Endothelial cell of umbilical vein (primary cell): ENCODE measurements at regions not wholly inside any gene's neighbourhood (a gene's known extent, or its start where the extent isn't known, plus 50 kb on each side); places are given as distances from the start of the nearest gene placed in this dataset.
"Not testable (repeated sequence)": the region's sequence is repeated elsewhere in the genome, so short reads cannot be mapped to it uniquely, and the experiment has no call there.

Experiments used
- BruUV-seq: library from RNA; stranded (reverse); fragments of 400-500 nt; replicated peaks from 2 replicates; lab custom pipeline; 2021; lab: Mats Ljungman, UMichigan
- CTCF ChIA-PET: fragments of 300-600, 350-600 bp; sonication (Branson Sonifier 250); formaldehyde crosslinking; loops from one replicate; lab custom pipeline; 2021; ENCODE audit warnings: antibody characterized with exemption, inconsistent platforms; lab: Charles Lee
- POLR2A ChIA-PET: fragments of 300-600, 350-600 bp; sonication (Branson Sonifier 250); formaldehyde crosslinking; loops from one replicate; lab custom pipeline; 2021; ENCODE audit warnings: antibody characterized with exemption, inconsistent platforms; lab: Charles Lee
- DNase-seq: peaks from one replicate; pipeline ENCODE4 v3.0.0-alpha.2; 2011; ENCODE audit warnings: low read depth, low spot score
- FAIRE-seq: peaks from 2 replicates; lab custom pipeline; 2011; peaks lifted over from hg19 to GRCh38; lab: Jason Lieb, UNC
- H2AFZ ChIP-seq: 2 replicates; pipeline ENCODE4 v1.6.0; 2012; ENCODE audit warnings: low read depth, low read length, control low read depth, inconsistent platforms
- H3K27ac ChIP-seq: 2 replicates; pipeline ENCODE4 v1.5.1; 2011; ENCODE audit warnings: low read depth, mild to moderate bottlenecking, control low read depth, low read length, moderate library complexity; ENCODE audit not compliant: insufficient read depth
- H3K27me3 ChIP-seq, 2 experiments: 2 replicates each; pipeline versions ENCODE4 v1.6.0 to v1.6.1; 2011; ENCODE audit warnings: low read length in 2 of 2, mixed read lengths in 1 of 2; ENCODE audit not compliant: control insufficient read depth in 2 of 2, insufficient read depth in 2 of 2
- H3K36me3 ChIP-seq, 2 experiments: 2 replicates in 1 of 2; 3 replicates in 1 of 2; pipeline ENCODE4 v1.5.1; 2011; ENCODE audit warnings: low read length in 2 of 2, mild to moderate bottlenecking in 1 of 2, moderate library complexity in 1 of 2; ENCODE audit not compliant: control insufficient read depth in 2 of 2, insufficient read depth in 2 of 2; ENCODE audit errors: extremely low read depth in 1 of 2
- H3K4me1 ChIP-seq: 3 replicates; pipeline ENCODE4 v1.5.1; 2011; ENCODE audit warnings: mild to moderate bottlenecking, low read length; ENCODE audit not compliant: control insufficient read depth, insufficient read depth; ENCODE audit errors: extremely low read depth
- H3K4me2 ChIP-seq: 2 replicates; pipeline ENCODE4 v1.6.1; 2011; ENCODE audit warnings: low read length, control low read depth, mixed read lengths; ENCODE audit not compliant: insufficient read depth
- H3K4me3 ChIP-seq, 3 experiments: fragments of 200-600 bp in 1 of 3; sonication (generic), shearing (Covaris generic) in 1 of 3; replicated peaks in 1 of 3; 2 replicates each; pipeline ENCODE4 v1.5.1; 2011 to 2016; ENCODE audit warnings: control low read depth in 3 of 3, low read length in 3 of 3, mild to moderate bottlenecking in 2 of 3, inconsistent platforms in 1 of 3, low read depth in 1 of 3, moderate library complexity in 1 of 3; ENCODE audit not compliant: insufficient read depth in 1 of 3
- H3K79me2 ChIP-seq: 2 replicates; pipeline ENCODE4 v1.6.0; 2012; ENCODE audit warnings: low read length, inconsistent platforms; ENCODE audit not compliant: control insufficient read depth, insufficient read depth
- H3K9ac ChIP-seq: replicated peaks from 2 replicates; pipeline ENCODE3; 2011; ENCODE audit warnings: low read length, control low read depth; ENCODE audit not compliant: insufficient read depth; ENCODE audit errors: extremely low read depth
- H3K9me1 ChIP-seq: replicated peaks from 3 replicates; pipeline ENCODE4 v1.6.0; 2011; ENCODE audit warnings: mild to moderate bottlenecking, low read length; ENCODE audit not compliant: control insufficient read depth, insufficient read depth; ENCODE audit errors: extremely low read depth
- H3K9me3 ChIP-seq: replicated peaks from 2 replicates; pipeline ENCODE4 v1.5.1; 2012; ENCODE audit warnings: low read length, inconsistent platforms; ENCODE audit not compliant: control insufficient read depth, insufficient read depth
- H4K20me1 ChIP-seq: replicated peaks from 2 replicates; pipeline ENCODE3; 2011; ENCODE audit warnings: mild to moderate bottlenecking, low read length; ENCODE audit not compliant: control insufficient read depth, insufficient read depth; ENCODE audit errors: extremely low read depth
- CTCF ChIP-seq, 2 donors: IDR thresholded peaks; 1 replicate in 1 of 2; 2 replicates in 1 of 2; pipeline ENCODE4 v1.5.1; 2011; ENCODE audit warnings: low read length in 2 of 2, mild to moderate bottlenecking in 2 of 2, moderate library complexity in 2 of 2, control low read depth in 1 of 2, inconsistent platforms in 1 of 2, low read depth in 1 of 2; ENCODE audit not compliant: insufficient read depth in 1 of 2; ENCODE audit errors: extremely low read depth in 1 of 2
- EZH2 ChIP-seq: IDR thresholded peaks from 2 replicates; pipeline ENCODE4 v1.6.1; 2012; ENCODE audit warnings: borderline replicate concordance, low read depth, mild to moderate bottlenecking, moderate library complexity, low read length, inconsistent platforms; ENCODE audit not compliant: severe bottlenecking
- FOS ChIP-seq: IDR thresholded peaks from 2 replicates; pipeline ENCODE4 v1.6.1; 2011; ENCODE audit warnings: mild to moderate bottlenecking, low read length, moderate library complexity, borderline replicate concordance; ENCODE audit not compliant: insufficient read depth
- GATA2 ChIP-seq: IDR thresholded peaks from 2 replicates; pipeline ENCODE4 v1.7.0; 2011; ENCODE audit warnings: low read depth, mild to moderate bottlenecking, moderate library complexity, mixed read lengths, low read length; ENCODE audit not compliant: insufficient read length, insufficient read depth
- JUN ChIP-seq: IDR thresholded peaks from 2 replicates; pipeline ENCODE4 v1.6.1; 2011; ENCODE audit warnings: borderline replicate concordance, low read depth; ENCODE audit not compliant: insufficient read length, insufficient read depth
- MYC ChIP-seq: IDR thresholded peaks from one replicate; pipeline ENCODE4 v1.6.1; 2011; ENCODE audit warnings: mild to moderate bottlenecking, low read depth, low read length
- POLR2A ChIP-seq: IDR thresholded peaks from 2 replicates; pipeline ENCODE4 v1.6.1; 2012; ENCODE audit warnings: low read depth, mild to moderate bottlenecking, control low read depth, low read length
- POLR2AphosphoS5 ChIP-seq: IDR thresholded peaks from 2 replicates; pipeline ENCODE4 v1.6.1; 2012; ENCODE audit warnings: low read depth, mild to moderate bottlenecking, control low read depth, low read length, moderate library complexity; ENCODE audit not compliant: insufficient read depth
- dilution Hi-C: fragments of 300-500 bp; cut with MboI; formaldehyde crosslinking; loops from one replicate; pipeline ENCODE4 v1.15.0; 2019; ENCODE audit warnings: low sequenced_read_pairs; ENCODE audit not compliant: extremely low pct_ligation_motif_present
- intact Hi-C: fragments of 100-400 bp; cut with micrococcal nuclease; formaldehyde crosslinking; loops from one replicate; pipeline ENCODE4 v1.10.0; 2022
- TF ChIP-seq, protein P1 (sequence below): IDR thresholded peaks from 2 replicates; pipeline ENCODE4 v1.6.1; 2011; ENCODE audit not compliant: insufficient read depth, insufficient read length

- ChIA-PET CTCF (no interaction called here), POLR2A (no interaction called here)
- dilution Hi-C loops (no loop called here), intact Hi-C loops (no loop called here)
- BruUV-seq, result no TSS peak
- no peak overlapping the region for H3K4me3 ChIP-seq
- H3K36me3 ChIP-seq, result no peaks in the 10 kb centered on the region
- H3K79me2 ChIP-seq, result no peaks in the 10 kb centered on the region
- no peak overlapping the region for H2AFZ ChIP-seq
- DNase-seq (no peak), FAIRE-seq (no peak)
- H3K9me1 ChIP-seq, result no peaks in the 10 kb centered on the region
- TF ChIP-seq CTCF (IDR thresholded peaks at IDR 0.05; ENCODE audit: extremely low read depth in 1 of 2, insufficient read depth in 1 of 2, low read depth in 1 of 2, low read length in 2 of 2) (no peak), GATA2 (no peak), JUN (no peak), POLR2A (no peak), FOS (no peak), EZH2 (no peak), MYC (no peak), POLR2AphosphoS5 (no peak)
- TF ChIP-seq, protein P1, sequence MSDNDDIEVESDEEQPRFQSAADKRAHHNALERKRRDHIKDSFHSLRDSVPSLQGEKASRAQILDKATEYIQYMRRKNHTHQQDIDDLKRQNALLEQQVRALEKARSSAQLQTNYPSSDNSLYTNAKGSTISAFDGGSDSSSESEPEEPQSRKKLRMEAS, result no peak
- H3K9ac ChIP-seq, result no peak overlapping the region
- no peaks in the 10 kb centered on the region for H3K27me3 ChIP-seq
- H3K9me3 ChIP-seq, result no peaks in the 10 kb centered on the region
- no peaks in the 10 kb centered on the region for H4K20me1 ChIP-seq
- H3K4me1 ChIP-seq, result no peaks in the 10 kb centered on the region
- H3K4me2 ChIP-seq, result no peak overlapping the region
- no peak overlapping the region for H3K27ac ChIP-seq
These were observed 161.1 kb downstream of the CCDC71L start for GRCh38 chr7:106499897-106500296.

DNA sequence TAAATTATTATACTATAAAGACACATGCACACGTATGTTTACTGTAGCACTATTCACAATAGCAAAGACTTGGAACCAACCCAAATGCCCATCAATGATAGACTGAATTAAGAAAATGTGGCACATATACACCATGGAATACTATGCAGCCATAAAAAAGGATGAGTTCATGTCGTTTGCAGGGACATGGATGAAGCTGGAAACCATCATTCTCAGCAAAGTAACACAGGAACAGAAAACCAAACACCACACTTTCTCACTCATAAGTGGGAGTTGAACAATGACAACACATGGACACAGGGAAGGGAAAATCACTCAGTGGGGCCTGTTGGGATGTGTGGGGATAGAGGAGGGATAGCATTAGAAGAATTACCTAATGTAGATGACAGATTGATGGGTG, 163.0 kb downstream of the CCDC71L start:
- BruUV-seq, H3K4me3 ChIP-seq, H4K20me1 ChIP-seq, intact Hi-C loops, FAIRE-seq, H3K9me3 ChIP-seq, H3K4me1 ChIP-seq, DNase-seq, dilution Hi-C loops, H3K9ac ChIP-seq, H2AFZ ChIP-seq, H3K9me1 ChIP-seq, H3K4me2 ChIP-seq, H3K36me3 ChIP-seq, H3K79me2 ChIP-seq, H3K27ac ChIP-seq, POLR2A ChIA-PET, H3K27me3 ChIP-seq: not testable (repeated sequence)
- CTCF ChIA-PET, result interaction anchor here (0.6 kb wide), 1 partner anchor 449 kb away, joined by 4 read pairs; no protein-coding TSS in a partner anchor
